Testis (tissue), 2 donors: ENCODE measurements at regions not wholly inside any gene's neighbourhood (a gene's known extent, or its start where the extent isn't known, plus 50 kb on each side); places are given as distances from the start of the nearest gene placed in this dataset.

Experiments
- CTCF ChIP-seq, 3 experiments: fragments of 450-650 bp in 2 of 3; fragments of 200-600 bp in 1 of 3; sonication (generic) in 1 of 3; IDR thresholded peaks; one replicate each; pipeline ENCODE4 v1.5.1; 2016 to 2019; ENCODE audit warnings: antibody characterized with exemption in 3 of 3, mild to moderate bottlenecking in 2 of 3, moderate library complexity in 1 of 3
- POLR2A ChIP-seq: fragments of 450-650 bp; IDR thresholded peaks from one replicate; pipeline ENCODE4 v1.6.1; 2017; ENCODE audit warnings: antibody characterized with exemption, mild to moderate bottlenecking, moderate library complexity

- TF ChIP-seq CTCF (IDR thresholded peaks at IDR 0.05) (no peak), POLR2A (no peak)
Measured at GRCh38 chr6:164178679-164179332, 764.3 kb downstream of the QKI start.
